Psoas muscle (tissue), 7 donors: ENCODE measurements at regions not wholly inside any gene's neighbourhood (a gene's known extent, or its start where the extent isn't known, plus 50 kb on each side); places are given as distances from the start of the nearest gene placed in this dataset.

ENCODE experiments used
- ATAC-seq, 4 donors: fragments of 200-7000 bp; cut with Tn5 transposase; one replicate each; pipeline ENCODE4 v1.9.1; 2020; ENCODE audit warnings: moderate library complexity in 3 of 4, mild to moderate bottlenecking in 2 of 4
- DNase-seq, 2 donors: peaks; one replicate each; pipeline ENCODE4 v3.0.0-alpha.2; 2020
- H3K27ac ChIP-seq: fragments of 200-600 bp; one replicate; pipeline ENCODE4 v1.8.0; 2022
- H3K27me3 ChIP-seq, 3 donors: fragments of 200-600 bp in 1 of 3; one replicate each; pipeline versions ENCODE4 v1.6.1 to v1.8.0; 2013 to 2022; ENCODE audit warnings: low read length in 2 of 3, mild to moderate bottlenecking in 2 of 3, moderate library complexity in 1 of 3; ENCODE audit not compliant: insufficient read depth in 3 of 3
- H3K36me3 ChIP-seq, 2 donors: fragments of 200-600 bp in 1 of 2; one replicate each; pipeline versions ENCODE4 v1.6.1 to v1.8.0; 2013 to 2022; ENCODE audit warnings: low read depth in 1 of 2, mild to moderate bottlenecking in 1 of 2, moderate library complexity in 1 of 2; ENCODE audit not compliant: insufficient read depth in 1 of 2
- H3K4me1 ChIP-seq: fragments of 200-600 bp; one replicate; pipeline ENCODE4 v1.8.0; 2022
- H3K4me3 ChIP-seq: fragments of 200-600 bp; one replicate; pipeline ENCODE4 v1.8.0; 2022; ENCODE audit warnings: mild to moderate bottlenecking
- H3K9me3 ChIP-seq: fragments of 200-600 bp; one replicate; pipeline ENCODE4 v1.8.0; 2022
- WGBS, 3 donors: extraction: QIAGEN DNeasy Blood & Tissue Kit; methylation state at CpG; one replicate each; pipeline versions ENCODE4 v1.1.6 to v1.1.7; 2013; 5-methylcytosine and 5-hydroxymethylcytosine counted together
- intact Hi-C, 2 donors: fragments of 100-400 bp; cut with DNase I; formaldehyde crosslinking; loops; one replicate each; pipeline versions ENCODE4 v1.11.0 to v1.14.2; 2022
- TF ChIP-seq, protein P1 (sequence below): fragments of 200-600 bp; IDR thresholded peaks from one replicate; pipeline ENCODE4 v1.8.0; 2022; ENCODE audit warnings: antibody characterized with exemption
- donor health status: healthy with polysubstance abuse.
- donor health status: DM: no; HTN: no; CAD: no; lungs with moderate emphysema.
- donor health status: Bipolar disorder and iron deficiency.
- donor health status: healthy.
- donor health status: DM: yes; HTN: yes; CAD: no.
- donor health status: DM: no; HTN: no; CAD: no.
- donor health status: DM: yes; HTN: yes; CAD: no.

DNA sequence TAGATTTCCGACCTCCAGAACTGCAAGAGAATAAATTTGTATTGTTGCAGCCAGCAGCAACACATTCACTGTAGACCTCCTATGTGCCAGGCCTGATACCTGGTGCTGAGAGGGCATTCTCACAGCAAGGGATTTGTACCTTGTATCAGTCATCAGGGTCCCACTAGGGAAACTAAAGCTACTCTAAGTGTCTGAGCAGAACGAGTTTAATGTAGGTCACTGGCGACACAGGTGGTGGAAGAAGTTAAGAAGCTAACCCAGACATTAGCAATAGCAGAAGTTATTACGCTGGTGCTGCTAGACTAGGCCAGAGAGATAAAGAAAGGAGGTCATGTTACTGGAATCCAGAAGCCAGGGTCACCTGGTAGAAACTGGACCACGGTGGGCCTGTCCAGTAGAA is 60.5 kb upstream of the BCL6 start:
- no peak overlapping the region for H3K27ac ChIP-seq
- no peaks in the 10 kb centered on the region for H3K27me3 ChIP-seq
- H3K36me3 ChIP-seq: no peaks in the 10 kb centered on the region
- no peak overlapping the region for H3K4me3 ChIP-seq
- no peaks in the 10 kb centered on the region for H3K4me1 ChIP-seq
- TF ChIP-seq, protein P1, sequence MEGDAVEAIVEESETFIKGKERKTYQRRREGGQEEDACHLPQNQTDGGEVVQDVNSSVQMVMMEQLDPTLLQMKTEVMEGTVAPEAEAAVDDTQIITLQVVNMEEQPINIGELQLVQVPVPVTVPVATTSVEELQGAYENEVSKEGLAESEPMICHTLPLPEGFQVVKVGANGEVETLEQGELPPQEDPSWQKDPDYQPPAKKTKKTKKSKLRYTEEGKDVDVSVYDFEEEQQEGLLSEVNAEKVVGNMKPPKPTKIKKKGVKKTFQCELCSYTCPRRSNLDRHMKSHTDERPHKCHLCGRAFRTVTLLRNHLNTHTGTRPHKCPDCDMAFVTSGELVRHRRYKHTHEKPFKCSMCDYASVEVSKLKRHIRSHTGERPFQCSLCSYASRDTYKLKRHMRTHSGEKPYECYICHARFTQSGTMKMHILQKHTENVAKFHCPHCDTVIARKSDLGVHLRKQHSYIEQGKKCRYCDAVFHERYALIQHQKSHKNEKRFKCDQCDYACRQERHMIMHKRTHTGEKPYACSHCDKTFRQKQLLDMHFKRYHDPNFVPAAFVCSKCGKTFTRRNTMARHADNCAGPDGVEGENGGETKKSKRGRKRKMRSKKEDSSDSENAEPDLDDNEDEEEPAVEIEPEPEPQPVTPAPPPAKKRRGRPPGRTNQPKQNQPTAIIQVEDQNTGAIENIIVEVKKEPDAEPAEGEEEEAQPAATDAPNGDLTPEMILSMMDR: no peak
- intact Hi-C loops: no loop called here
- WGBS, 3 donors: 86 to 98% (median 97%) methylated on average over 5 of the region's 5 CpGs
- no peak for DNase-seq
- ATAC-seq: no peak
- no peaks in the 10 kb centered on the region for H3K9me3 ChIP-seq

GRCh38 chr3:187807086-187807862 is 62.0 kb upstream of the BCL6 start:
- TF ChIP-seq, protein P1: no peak
- Histone ChIP-seq H3K27ac (no peak overlapping the region), H3K27me3 (no peaks in the 10 kb centered on the region), H3K36me3 (no peaks in the 10 kb centered on the region), H3K4me1 (no peaks in the 10 kb centered on the region), H3K9me3 (no peaks in the 10 kb centered on the region), H3K4me3 (no peak overlapping the region)
- ATAC-seq: peak in 3 of 4 donors; percentile 30 to 77 (median 60)
- no peak for DNase-seq
- WGBS, 3 donors: 75 to 82% (median 81%) methylated on average over 3 of the region's 3 CpGs
- intact Hi-C loops: no loop called here

GRCh38 chr3:187808527-187808895 is 63.2 kb upstream of the BCL6 start:
- ATAC-seq: no peak

GRCh38 chr3:187809612-187809991 is 64.3 kb upstream of the BCL6 start:
- no peaks in the 10 kb centered on the region for H3K27me3 ChIP-seq
- TF ChIP-seq, protein P1: no peak
- no peaks in the 10 kb centered on the region for H3K36me3 ChIP-seq
- H3K4me1 ChIP-seq: no peaks in the 10 kb centered on the region
- H3K4me3 ChIP-seq: no peak overlapping the region
- ATAC-seq (no peak), DNase-seq (no peak)
- no peaks in the 10 kb centered on the region for H3K9me3 ChIP-seq
- H3K27ac ChIP-seq: no peak overlapping the region
- WGBS, 3 donors: 90 to 93% (median 92%) methylated on average over 3 of the region's 3 CpGs
- intact Hi-C loops: no loop called here

More at GRCh38 chr3:187808527-187808895, 63.2 kb upstream of the BCL6 start:
- intact Hi-C loops: no loop called here
- no peaks in the 10 kb centered on the region for H3K4me1 ChIP-seq
- H3K36me3 ChIP-seq: no peaks in the 10 kb centered on the region
- no peaks in the 10 kb centered on the region for H3K27me3 ChIP-seq
- WGBS, 3 donors: 68 to 79% (median 71%) methylated on average over 3 of the region's 3 CpGs
- TF ChIP-seq, protein P1: no peak
- no peaks in the 10 kb centered on the region for H3K9me3 ChIP-seq
- H3K4me3 ChIP-seq: no peak overlapping the region
- no peak for DNase-seq
- no peak overlapping the region for H3K27ac ChIP-seq

DNA sequence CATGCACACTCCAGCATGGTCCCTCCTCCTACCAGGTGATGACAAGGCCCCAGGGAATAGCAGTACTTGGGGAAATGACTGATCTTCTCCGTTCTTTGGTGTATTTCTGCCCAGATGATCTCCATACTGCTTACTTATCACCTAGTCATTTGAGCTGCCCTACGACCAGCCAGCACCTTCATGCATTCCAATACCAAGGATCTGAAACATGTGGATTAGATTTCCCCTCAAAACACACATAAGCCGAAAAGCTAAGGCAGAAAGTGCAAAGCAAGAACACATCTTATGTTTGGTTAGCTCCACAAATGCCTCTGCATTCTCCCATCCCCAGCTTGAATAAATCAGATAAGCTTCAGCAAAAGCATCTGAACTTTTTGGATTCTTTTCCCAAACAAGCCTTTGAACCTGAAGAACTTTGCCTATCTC is 64.8 kb upstream of the BCL6 start:
- Histone ChIP-seq H3K27me3 (no peaks in the 10 kb centered on the region), H3K36me3 (no peaks in the 10 kb centered on the region), H3K9me3 (no peaks in the 10 kb centered on the region), H3K4me3 (no peak overlapping the region), H3K27ac (no peak overlapping the region), H3K4me1 (no peaks in the 10 kb centered on the region)
- 54 to 78% (median 59%) methylated on average over 3 of the region's 3 CpGs for WGBS, 3 donors
- intact Hi-C loops: no loop called here
- no peak for DNase-seq
- TF ChIP-seq, protein P1: no peak
- no peak for ATAC-seq
